ENCODE measurements at regions not wholly inside any gene's neighbourhood (a gene's known extent, or its start where the extent isn't known, plus 50 kb on each side); places are given as distances from the start of the nearest gene placed in this dataset.

DNA sequence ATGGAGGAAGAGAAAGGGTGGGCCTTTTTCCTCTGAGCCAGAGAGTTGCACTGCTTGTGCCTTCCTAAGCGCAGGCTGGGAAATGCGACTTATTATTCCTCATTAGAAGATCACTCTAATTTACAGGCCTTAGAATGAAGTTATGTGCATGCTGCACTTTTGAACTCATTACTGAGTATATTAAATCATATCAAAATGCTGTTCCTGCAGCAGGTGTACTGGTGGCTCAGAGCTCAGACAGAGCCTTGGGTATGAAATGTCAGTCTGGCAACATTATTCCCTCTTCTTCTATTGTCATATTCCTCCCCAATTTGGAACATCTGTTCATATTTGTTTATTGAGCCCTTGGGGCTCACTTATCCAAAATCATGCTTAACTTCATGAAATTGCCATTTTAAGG lies 85.5 kb downstream of the ADCYAP1 start:
- no peak for DNase-seq (ENCODE audit: low spot score)
- TF ChIP-seq, protein P1, sequence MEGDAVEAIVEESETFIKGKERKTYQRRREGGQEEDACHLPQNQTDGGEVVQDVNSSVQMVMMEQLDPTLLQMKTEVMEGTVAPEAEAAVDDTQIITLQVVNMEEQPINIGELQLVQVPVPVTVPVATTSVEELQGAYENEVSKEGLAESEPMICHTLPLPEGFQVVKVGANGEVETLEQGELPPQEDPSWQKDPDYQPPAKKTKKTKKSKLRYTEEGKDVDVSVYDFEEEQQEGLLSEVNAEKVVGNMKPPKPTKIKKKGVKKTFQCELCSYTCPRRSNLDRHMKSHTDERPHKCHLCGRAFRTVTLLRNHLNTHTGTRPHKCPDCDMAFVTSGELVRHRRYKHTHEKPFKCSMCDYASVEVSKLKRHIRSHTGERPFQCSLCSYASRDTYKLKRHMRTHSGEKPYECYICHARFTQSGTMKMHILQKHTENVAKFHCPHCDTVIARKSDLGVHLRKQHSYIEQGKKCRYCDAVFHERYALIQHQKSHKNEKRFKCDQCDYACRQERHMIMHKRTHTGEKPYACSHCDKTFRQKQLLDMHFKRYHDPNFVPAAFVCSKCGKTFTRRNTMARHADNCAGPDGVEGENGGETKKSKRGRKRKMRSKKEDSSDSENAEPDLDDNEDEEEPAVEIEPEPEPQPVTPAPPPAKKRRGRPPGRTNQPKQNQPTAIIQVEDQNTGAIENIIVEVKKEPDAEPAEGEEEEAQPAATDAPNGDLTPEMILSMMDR (IDR thresholded peaks at IDR 0.05; ENCODE audit: extremely low read depth, missing control alignments) = no peak

DNA sequence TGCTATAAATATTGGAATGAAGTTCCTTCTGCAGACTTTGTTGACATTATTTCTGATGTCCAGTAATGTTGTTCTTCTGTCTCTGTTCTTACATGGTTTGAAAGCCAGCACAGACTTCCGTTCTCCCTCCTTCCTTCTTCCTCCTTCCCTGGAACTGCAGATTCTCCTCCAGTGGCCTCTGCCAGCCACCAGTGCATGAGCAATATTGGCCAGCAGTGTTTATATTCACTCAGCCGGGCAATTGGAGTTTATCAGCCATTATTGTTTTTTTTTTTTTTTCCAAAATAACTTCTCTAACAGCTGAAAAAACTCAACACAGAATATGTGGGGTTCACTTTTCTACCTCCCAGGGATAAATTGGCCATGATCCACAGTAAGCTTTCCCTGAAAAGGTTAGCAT lies 86.8 kb downstream of the ADCYAP1 start:
- TF ChIP-seq, protein P1 (IDR thresholded peaks at IDR 0.05; ENCODE audit: extremely low read depth, missing control alignments) = no peak
- no peak for DNase-seq (ENCODE audit: low spot score)

DNA sequence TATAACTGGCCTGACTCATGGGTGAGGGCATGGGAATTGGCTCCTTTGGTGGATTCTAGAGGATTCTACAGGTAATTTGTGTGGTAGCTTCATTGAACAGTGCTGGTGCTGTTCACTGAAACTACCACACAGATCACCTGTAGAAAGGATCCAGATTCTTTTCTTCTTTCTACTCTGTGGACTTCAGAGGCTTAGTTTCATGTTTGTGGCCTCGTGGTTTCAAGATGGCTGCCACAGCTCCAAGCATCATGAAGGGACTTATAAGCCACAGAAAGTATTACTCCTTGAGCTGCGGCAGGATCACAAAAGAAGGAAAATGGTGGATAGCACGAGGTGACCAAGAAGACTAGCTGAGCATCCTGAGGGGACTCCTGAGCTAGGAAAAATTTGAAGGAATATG lies 88.9 kb downstream of the ADCYAP1 start:
- DNase-seq (ENCODE audit: low spot score) = no peak
- TF ChIP-seq, protein P1 (IDR thresholded peaks at IDR 0.05; ENCODE audit: extremely low read depth, missing control alignments) = no peak

DNA sequence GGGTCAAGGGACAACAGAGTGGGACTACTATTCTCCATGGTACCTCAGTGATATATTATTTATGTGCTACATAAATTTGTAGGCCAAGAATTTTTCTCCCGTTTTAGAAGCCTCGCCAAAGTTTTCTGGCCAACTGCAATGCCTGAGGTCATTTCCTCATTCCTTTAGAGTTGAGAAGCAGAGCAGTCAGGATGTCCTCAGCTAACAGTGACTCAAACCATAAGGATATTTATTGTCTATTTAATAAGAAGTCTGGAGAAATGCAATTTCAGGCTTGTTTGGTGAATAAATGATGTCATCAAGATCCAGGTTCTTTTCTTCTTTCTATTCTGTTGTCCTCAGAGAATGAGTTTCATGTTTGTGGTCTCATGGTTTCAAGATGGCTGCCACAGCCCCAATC lies 91.0 kb downstream of the ADCYAP1 start:
- no peak for DNase-seq (ENCODE audit: low spot score)
- TF ChIP-seq, protein P1 (IDR thresholded peaks at IDR 0.05; ENCODE audit: extremely low read depth, missing control alignments) = no peak

DNA sequence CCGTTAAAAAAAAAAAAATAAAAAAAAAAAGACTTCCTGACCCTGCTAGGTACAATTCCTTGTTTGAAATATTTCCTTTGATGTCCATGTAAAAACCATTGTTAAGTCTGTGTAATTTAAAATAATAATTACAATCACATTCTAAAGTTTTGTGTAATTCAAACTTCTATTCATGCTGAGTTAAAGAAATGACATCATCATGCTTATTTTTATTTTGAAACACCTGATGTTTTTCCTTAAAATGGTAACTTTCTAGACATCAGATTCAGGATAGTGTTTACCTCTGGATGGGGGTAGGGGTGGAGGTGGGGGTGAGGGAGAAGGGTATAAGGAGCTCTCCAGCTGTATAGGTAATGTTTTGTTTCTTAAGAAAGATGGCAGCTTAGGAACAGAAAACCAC lies 92.8 kb downstream of the ADCYAP1 start:
- TF ChIP-seq, protein P1 (IDR thresholded peaks at IDR 0.05; ENCODE audit: extremely low read depth, missing control alignments) = no peak
- no peak for DNase-seq (ENCODE audit: low spot score)

DNA sequence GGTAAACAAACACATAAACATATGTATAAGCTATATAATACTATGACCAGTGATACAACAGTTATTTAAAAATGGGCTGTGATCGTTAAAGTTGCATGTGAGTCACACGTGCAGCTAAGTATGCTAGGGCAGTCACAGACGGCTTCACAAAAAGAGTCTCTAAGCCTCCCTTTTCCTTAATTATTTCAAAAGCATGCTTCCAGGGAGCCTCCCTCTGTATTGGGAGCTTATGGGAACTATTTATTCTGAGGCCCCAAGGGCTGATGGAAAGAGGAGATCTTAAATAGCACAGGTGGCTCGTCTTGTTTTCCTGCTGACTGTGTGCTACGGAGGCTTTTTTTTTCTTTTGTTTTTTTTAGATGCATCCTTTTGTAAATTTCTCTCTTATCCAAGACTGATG lies 94.3 kb downstream of the ADCYAP1 start:
- TF ChIP-seq, protein P1 (IDR thresholded peaks at IDR 0.05; ENCODE audit: extremely low read depth, missing control alignments) = no peak
- no peak for DNase-seq (ENCODE audit: low spot score)

DNA sequence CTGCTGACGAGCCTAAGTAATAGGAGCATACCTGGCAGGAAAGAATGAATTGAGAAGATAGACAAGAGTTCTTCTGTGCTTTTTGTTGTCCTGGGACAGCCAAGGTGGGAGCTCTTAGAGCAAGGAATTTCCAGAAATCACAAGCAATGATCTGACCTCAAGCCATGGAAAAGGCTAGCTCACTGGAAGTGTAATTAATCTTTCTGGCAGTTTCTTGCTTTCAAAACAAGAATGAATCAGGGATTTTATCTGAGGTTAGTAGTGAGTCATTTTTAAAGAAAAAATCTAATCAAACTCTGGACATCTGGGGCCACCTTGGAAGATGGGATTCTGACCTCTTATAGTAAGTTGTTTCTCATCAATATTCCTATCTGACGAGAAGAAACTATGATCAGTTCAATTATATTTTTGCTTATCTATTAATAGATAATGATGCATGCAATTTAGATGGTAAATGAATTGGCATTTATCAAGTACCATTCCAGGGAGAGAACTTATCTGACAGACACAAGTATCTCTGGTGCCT lies 98.0 kb downstream of the ADCYAP1 start:
- TF ChIP-seq, protein P1 (IDR thresholded peaks at IDR 0.05; ENCODE audit: extremely low read depth, missing control alignments) = no peak
- no peak for DNase-seq (ENCODE audit: low spot score)

All from GM20000 (cell line).